MM.1S (cell line): ENCODE measurements at regions not wholly inside any gene's neighbourhood (a gene's known extent, or its start where the extent isn't known, plus 50 kb on each side); places are given as distances from the start of the nearest gene placed in this dataset.

ENCODE experiments used
- CTCF ChIP-seq: fragments of 300-600 bp; sonication (generic); IDR thresholded peaks from 2 replicates; pipeline ENCODE4 v1.5.1; 2016; ENCODE audit warnings: antibody characterized with exemption, low read length, mixed read lengths
- EZH2 ChIP-seq: fragments of 300-600 bp; sonication (generic); optimal IDR thresholded peaks from 2 replicates; pipeline ENCODE3; 2017; ENCODE audit warnings: low read depth, mild to moderate bottlenecking, antibody characterized with exemption, low read length, mixed read lengths
- EZH2phosphoT487 ChIP-seq: fragments of 300-600 bp; sonication (generic); IDR thresholded peaks from 2 replicates; pipeline ENCODE4 v1.6.1; 2018; ENCODE audit warnings: antibody characterized with exemption, low read length

GRCh38 chr15:36275656-36276055 is 303.8 kb upstream of the CDIN1 start:
- TF ChIP-seq EZH2 (no peak), CTCF (no peak), EZH2phosphoT487 (no peak)
